Liver (tissue), 3 donors: ENCODE measurements at regions not wholly inside any gene's neighbourhood (a gene's known extent, or its start where the extent isn't known, plus 50 kb on each side); places are given as distances from the start of the nearest gene placed in this dataset.

ENCODE experiments used
- CTCF ChIP-seq: fragments of 150-350 bp; IDR thresholded peaks from 2 replicates; pipeline ENCODE4 v1.5.1; 2017; ENCODE audit warnings: improper control_type of control experiment, low read depth, low read length; ENCODE audit not compliant: missing input control
- EGR1 ChIP-seq, 2 donors: IDR thresholded peaks; 2 replicates each; pipeline ENCODE4 v1.6.1; 2016 to 2018; ENCODE audit warnings: antibody characterized with exemption in 2 of 2, low read depth in 2 of 2
- FOXA1 ChIP-seq: IDR thresholded peaks from 2 replicates; pipeline ENCODE4 v1.6.1; 2016; ENCODE audit warnings: antibody characterized with exemption
- GABPA ChIP-seq, 2 donors: IDR thresholded peaks in 1 of 2; conservative IDR thresholded peaks in 1 of 2; 2 replicates each; pipeline ENCODE4 v1.6.1; 2016; ENCODE audit warnings: antibody characterized with exemption in 2 of 2, mild to moderate bottlenecking in 1 of 2, moderate library complexity in 1 of 2
- HNF4A ChIP-seq, 2 donors: conservative IDR thresholded peaks; 2 replicates each; pipeline ENCODE4 v1.6.1; 2016; ENCODE audit warnings: antibody characterized with exemption in 2 of 2, mild to moderate bottlenecking in 2 of 2
- JUND ChIP-seq, 2 donors: IDR thresholded peaks; 2 replicates each; pipeline ENCODE4 v1.6.1; 2016; ENCODE audit warnings: antibody characterized with exemption in 2 of 2
- MAX ChIP-seq: IDR thresholded peaks from 2 replicates; pipeline ENCODE4 v1.6.1; 2016; ENCODE audit warnings: antibody characterized with exemption
- RAD21 ChIP-seq, 2 donors: IDR thresholded peaks; 2 replicates each; pipeline ENCODE4 v1.6.1; 2016; ENCODE audit warnings: antibody characterized with exemption in 2 of 2, mild to moderate bottlenecking in 2 of 2
- REST ChIP-seq: IDR thresholded peaks from 2 replicates; pipeline ENCODE4 v1.6.1; 2016; ENCODE audit warnings: antibody characterized with exemption, mild to moderate bottlenecking
- RXRA ChIP-seq, 2 donors: IDR thresholded peaks; 2 replicates each; pipeline ENCODE4 v1.6.1; 2017 to 2018; ENCODE audit warnings: antibody characterized with exemption in 2 of 2, mild to moderate bottlenecking in 1 of 2
- SP1 ChIP-seq: IDR thresholded peaks from 2 replicates; pipeline ENCODE4 v1.6.1; 2018; ENCODE audit warnings: antibody characterized with exemption, mild to moderate bottlenecking
- TAF1 ChIP-seq: conservative IDR thresholded peaks from 2 replicates; pipeline ENCODE4 v1.6.1; 2016; ENCODE audit warnings: antibody characterized with exemption, mild to moderate bottlenecking
- YY1 ChIP-seq: IDR thresholded peaks from 2 replicates; pipeline ENCODE4 v1.6.1; 2016; ENCODE audit warnings: antibody characterized with exemption, mild to moderate bottlenecking
- ZBTB33 ChIP-seq: IDR thresholded peaks from 2 replicates; pipeline ENCODE4 v1.6.1; 2016; ENCODE audit warnings: antibody characterized with exemption
- donor health status: healthy.
- donor health status: healthy.

- TF ChIP-seq CTCF = no peak
- TF ChIP-seq SP1 = peak; percentile 52
- TF ChIP-seq ZBTB33 = peak; percentile 39
- TF ChIP-seq HNF4A (conservative IDR thresholded peaks at IDR 0.05) = peak; percentile 78
- TF ChIP-seq RAD21 (IDR thresholded peaks at IDR 0.05) = peak; percentile 36 to 57
- no peak for TF ChIP-seq TAF1
- no peak for TF ChIP-seq GABPA (IDR thresholded peaks at IDR 0.05 in 1 of 2, conservative IDR thresholded peaks at IDR 0.05 in 1 of 2)
- peak; percentile 47 to 54 for TF ChIP-seq JUND (IDR thresholded peaks at IDR 0.05)
- TF ChIP-seq REST = peak; percentile 72
- TF ChIP-seq FOXA1 = peak; percentile 7
- TF ChIP-seq RXRA (IDR thresholded peaks at IDR 0.05) = peak; percentile 86 to 88
- peak; percentile 72 for TF ChIP-seq MAX
- TF ChIP-seq YY1 = peak; percentile 55
- no peak for TF ChIP-seq EGR1 (IDR thresholded peaks at IDR 0.05; ENCODE audit: low read depth in 2 of 2)
Observed at GRCh38 chr12:24661657-24662096, 287.2 kb downstream of the BCAT1 start.
